D341Med (cell line): ENCODE measurements at regions not wholly inside any gene's neighbourhood (a gene's known extent, or its start where the extent isn't known, plus 50 kb on each side); places are given as distances from the start of the nearest gene placed in this dataset.

Source experiments
- DNase-seq: peaks from one replicate; pipeline ENCODE4 v3.0.0; 2012; ENCODE audit warnings: low spot score

DNA sequence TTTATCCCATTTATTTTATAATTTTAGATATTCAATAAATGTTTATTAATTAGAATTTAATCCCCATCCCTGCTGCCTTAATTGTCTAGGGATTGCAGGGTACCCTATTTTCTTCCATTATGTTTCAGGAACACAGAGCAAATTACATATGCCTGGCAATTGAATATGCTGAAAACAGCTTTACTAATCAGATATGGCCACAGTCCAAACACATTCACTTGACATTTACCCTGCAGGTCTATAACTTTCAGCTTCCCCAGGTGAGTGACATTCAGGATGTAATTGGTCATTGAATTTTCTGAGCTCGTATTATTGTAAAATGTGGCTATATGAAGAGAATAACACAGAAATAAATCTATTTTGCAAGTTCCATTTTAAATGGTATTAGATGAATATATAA is 218.7 kb upstream of the NDST4 start:
- DNase-seq: no peak

DNA sequence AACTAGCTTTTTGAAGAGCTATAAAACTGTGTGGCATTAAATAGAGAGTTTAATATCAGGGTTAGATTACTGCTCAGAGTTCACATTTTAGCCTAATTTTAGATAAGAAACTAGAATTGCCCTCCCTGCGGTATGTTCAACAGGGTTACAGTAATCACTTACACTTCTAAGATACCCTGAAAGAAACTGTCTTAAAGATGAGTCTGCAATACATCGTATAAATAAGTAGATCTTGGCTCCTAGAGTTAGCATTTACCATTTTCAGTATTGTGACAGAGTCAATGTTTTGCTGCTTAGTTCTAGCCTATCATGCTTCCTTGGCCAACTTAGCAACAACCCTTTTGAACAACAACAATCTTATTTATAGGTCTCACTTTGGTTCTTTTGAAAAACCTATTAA is 217.8 kb upstream of the NDST4 start:
- no peak for DNase-seq

DNA sequence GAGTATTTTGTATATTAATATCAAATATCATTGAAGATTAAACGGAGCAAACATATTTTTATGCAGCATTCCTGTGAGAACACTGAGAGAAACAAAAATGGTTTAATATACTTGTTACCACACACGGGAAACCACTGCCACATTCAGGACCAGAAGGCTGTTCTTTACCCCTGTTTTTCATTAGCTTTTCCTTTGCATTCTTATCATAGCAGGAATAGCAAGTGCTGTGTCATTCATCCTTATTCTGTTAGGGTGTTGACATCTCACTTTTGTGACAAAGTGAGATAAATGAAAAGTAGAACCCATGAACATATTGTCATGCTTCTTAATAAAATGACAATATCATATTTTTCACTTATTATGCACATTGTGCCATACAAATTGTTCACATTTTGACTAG is 212.4 kb upstream of the NDST4 start:
- no peak for DNase-seq

DNA sequence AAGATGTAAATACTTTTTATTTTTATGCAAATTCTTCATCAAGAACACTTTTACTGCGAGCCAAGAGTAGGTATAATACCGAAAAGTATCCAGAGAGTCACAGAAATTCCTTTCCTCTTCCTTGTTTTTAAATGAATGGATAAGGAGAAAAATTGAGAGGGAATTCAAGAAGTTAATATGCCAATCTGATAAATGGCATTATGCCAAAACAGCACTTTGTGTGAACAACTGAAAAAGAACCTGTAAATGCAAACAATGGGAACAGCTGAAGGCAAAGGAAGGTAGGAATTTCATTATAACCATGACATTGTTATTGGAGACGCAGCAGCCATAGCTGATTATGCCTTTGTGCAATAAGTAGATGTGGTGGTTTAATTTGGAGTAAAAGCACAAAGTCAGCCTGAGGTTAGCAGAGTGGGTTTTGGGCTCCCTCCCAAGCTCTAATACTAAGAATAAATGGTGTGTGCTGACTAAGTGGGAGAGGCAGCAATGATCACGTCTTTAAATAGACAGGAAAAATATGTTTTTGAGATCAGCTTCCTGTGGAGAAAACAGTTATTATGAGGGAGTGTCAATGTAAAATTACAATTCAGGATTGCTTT is 209.8 kb upstream of the NDST4 start:
- no peak for DNase-seq

DNA sequence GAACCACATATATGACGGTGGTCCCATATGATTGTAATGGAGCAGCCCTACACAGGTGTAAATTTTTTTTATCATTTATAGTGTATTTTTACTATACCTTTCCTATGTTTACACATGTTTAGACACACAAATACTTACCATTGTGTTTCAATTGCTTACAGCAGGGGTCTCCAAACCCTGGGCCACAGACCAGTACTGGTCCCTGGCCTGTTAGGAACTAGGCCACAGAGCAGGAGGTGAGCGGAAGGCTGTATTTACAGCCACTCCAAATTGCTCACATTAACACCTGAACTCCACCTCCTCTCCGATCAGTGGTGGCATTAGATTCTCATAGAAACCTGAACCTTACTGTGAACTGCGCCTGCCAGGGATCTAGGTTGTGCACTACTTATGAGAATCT is 201.8 kb upstream of the NDST4 start:
- no peak for DNase-seq

DNA sequence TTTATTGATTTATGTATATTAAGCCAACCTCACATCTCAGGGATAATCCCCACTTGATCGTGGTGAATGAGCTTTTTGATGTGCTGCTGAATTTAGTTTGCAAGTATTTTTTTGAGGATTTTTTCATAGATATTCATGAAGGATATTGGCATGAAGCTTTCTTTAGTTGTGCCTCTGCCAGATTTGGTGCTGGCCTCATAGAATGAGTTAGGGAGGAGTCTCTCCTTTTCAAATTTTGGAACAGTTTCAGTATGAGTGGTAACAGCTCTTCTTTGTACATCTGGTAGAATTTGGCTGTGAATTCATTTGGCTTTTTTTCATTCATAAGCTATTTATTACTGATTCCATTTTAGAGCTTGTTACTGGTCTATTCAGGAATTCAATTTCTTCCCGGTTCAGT is 197.2 kb upstream of the NDST4 start:
- no peak for DNase-seq

DNA sequence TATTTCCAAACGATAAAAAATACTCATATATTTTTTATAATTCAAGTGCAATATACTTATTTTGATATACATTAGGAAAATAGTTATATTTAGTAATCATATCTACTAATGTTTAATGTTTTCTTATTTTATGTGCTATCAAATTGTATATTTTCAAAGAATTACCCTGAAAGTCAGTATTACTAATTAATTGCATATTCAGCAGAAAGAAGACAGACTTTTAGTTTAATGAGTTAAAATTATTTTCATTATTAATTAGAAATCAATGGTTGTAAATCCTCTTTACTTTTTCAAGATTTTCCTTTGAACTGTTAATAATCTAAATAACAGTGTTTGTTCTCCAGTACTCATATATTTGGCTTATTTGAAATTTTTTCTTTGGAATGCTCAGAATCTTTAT is 181.3 kb upstream of the NDST4 start:
- DNase-seq: no peak

DNA sequence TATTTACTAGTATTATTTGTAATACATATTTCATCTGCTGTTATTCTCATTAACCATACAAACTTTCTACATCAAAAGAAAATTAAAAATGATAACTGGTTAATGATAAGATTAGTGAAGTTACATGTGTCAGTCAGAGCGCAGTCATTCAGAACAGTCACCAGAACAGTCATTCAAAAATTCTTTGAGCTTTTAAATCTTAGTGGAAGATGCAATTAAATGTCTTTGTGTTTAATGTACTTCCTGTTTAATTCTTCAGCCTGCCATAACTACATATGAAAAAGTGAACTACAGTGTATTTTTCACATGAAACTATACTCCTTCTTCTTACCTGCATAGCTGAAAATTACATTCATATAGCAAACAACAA is 179.7 kb upstream of the NDST4 start:
- DNase-seq: no peak

DNA sequence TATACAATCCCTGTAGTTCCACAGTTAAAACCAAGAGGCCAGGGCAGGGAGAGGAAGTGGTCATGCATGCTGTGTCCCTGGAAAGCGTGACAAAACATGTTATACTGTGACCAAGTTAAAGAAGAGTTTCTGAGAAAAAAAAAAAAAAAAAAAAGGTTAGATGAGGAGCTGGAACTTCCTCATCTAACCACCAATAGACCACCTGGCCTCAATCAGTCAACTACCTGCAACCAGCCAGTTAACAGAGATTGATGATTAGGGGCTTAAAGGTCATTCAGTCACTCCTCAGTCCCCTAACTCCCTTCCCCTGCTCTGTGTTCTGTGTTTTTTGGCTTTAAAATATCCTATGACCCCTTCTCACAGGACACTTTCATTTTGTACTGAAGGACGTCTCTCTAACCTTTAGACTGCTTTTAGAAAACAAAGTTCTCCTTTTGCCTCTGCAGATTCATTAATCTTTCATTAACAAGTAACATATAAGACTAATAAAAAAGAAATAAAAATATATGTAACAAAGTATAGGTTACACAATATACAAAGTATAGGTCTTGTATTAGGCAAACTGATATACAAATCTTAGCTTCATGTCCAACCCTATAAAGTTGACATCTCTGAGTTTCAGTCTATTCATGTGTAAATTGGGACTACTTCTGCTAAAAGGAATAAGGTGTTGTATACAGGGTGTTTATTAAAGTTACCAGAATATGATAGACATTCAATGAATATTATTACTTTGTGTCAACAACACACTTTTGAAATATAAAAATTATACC is 179.1 kb upstream of the NDST4 start:
- no peak for DNase-seq

DNA sequence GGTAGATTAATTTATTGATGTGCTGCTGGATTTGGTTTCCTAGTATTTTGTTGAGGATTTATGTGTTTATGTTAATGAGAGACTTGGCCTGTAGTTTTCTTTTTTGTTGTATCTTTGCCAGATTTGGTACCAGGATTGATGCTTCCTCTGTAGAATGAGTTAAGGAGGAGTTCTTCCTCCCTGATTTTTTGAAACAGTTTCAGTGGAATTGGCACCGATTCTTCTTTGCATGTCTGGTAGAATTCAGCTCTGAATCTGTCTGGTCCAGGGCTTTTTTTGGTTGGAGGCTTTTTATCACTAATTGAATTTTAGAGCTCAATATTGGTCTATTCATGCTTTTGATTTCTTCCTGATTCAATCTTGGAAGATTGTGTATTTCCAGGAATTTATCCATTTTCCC is 174.0 kb upstream of the NDST4 start:
- no peak for DNase-seq

DNA sequence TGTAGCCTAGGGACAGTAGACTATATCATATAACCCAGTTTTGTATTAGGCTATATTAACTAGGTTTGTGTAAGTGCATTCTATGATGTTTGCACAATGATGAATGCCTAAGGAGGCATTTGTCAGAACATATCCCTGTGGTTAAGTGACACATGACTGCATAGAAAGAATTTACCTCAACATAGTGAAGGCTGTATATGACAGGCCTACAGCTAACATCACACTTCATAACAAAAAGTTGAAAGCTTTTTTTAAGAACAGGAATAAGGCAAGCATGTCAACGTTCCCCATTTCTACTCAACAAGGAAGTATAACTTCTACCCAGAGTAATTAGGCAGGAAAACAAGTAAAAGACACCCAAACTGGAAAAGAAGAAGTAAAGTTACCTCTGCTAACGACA is 165.9 kb upstream of the NDST4 start:
- no peak for DNase-seq

DNA sequence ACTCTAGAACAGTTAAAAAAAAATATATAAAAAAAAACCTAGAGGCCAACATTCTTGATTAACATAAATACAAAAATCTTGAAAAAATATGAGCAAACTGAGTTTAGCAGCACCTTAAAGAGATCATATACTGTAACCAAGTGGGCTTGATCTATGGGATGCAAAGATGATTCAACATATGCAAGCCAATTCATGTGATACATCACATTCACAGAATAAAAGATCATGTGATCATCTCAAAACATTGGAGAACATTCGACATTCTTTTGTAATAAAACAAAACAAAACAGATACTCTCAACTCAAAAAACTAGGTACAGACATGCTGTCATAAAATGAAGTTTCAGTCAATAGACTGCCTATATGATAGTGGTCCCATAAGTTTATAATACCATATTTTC is 165.4 kb upstream of the NDST4 start:
- no peak for DNase-seq

DNA sequence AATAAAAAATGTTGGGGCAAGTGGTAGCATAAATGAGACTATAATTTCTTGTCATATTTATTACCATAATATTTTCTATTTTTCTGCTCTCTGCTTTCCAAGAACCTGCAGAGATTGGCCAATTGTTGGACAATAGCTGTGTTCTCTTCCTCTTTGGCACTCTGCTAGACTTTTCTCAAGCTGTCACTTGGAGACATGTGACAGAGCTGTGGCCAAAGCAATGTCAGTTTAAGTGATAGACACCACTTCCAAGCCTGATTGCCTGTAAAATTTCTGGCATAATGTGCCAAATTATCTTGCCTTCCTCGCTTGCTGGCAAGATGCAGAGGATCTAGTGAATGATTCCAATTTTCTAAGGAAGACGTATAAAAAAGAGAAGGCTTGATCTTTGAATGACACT is 162.2 kb upstream of the NDST4 start:
- no peak for DNase-seq

DNA sequence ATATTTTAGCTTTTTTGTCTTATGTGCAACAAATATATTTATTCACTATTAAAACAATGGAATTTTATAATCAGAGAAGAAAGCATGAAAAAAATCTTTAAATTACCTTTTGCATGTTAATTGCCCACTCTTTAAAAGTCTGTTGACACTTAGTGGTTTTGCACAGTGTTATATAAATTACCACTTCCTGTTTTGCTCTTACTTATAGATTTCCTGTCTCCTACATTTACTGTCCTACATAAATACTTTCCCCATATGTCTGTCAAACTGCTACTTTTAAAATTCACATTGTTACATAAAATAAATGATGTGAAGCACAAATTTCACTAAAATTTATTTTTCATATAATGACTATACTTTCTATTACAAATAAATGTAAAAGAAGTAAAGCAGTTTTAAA is 161.1 kb upstream of the NDST4 start:
- no peak for DNase-seq

DNA sequence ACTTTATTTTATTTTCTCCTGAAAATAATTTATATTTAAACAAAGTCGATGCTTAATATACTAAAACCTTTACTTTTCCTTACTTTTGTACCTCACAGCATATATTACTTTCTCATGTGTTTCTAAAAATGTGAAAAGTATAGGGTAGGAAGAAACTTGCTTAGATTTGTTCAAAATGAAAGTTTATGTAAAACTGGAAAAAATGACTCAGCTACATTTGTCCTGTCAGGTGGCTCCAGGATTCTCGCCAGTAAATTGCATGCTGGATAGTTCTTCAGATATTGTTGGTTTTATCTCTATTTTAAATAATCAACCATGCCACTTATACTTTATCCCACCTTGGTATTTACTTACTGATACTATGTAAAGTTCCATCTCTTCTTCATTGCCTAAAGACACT is 159.2 kb upstream of the NDST4 start:
- DNase-seq: no peak

DNA sequence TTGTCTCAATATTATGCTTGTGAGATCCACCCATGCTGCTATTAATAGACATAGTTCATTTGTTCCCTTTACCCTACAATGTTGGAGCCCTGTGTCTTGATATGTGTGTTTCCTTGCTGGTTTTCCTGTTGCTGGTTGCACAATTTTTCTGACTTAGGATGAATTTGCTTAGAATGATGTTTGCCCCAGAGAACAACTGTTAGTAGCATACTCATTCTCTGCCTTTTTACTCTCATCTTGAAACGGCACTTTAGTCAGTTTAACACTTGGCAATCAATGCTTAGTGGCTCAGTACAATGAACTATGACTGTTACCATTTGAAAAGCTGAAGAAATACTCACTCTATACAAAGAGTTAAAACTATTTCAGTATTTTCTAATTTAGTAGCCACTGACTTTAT is 158.8 kb upstream of the NDST4 start:
- DNase-seq: no peak

DNA sequence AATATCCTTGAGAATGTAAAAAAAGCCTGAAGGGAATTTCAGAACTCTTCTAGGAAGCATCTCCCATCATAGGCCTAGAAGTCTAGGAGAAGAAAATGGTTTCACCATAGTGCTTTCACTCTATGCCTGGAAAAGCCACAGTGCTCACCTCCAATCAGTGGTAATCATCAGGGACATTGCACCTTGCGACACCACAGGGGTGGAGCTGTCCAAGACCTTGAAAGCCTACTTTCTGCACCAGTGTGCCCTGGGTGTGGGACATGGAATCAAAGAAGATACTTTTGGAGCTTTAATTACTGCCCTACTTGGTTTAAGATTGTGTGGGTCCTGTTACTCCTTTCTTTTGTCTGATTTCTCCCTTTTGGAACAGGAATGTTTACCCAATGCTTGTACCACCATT is 146.8 kb upstream of the NDST4 start:
- DNase-seq: no peak

DNA sequence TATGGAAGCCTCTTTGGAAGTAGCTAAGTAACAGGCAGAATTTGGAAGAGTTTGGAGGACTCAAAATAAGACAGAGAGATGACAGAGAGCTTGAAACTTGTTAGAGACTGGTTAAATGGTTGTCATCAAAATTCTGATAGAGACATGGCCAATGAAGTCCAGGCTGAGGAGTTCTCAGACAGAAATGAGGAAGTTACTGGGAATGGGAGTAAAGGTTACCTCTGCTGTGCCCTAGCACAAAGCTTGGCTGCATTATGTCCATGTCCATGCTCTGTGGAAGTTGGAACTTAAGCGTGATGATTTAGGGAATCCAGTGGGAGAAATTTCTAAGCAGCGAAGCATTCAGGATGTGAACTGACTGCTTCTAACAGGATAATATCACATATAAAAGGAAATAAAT is 146.2 kb upstream of the NDST4 start:
- DNase-seq: no peak

DNA sequence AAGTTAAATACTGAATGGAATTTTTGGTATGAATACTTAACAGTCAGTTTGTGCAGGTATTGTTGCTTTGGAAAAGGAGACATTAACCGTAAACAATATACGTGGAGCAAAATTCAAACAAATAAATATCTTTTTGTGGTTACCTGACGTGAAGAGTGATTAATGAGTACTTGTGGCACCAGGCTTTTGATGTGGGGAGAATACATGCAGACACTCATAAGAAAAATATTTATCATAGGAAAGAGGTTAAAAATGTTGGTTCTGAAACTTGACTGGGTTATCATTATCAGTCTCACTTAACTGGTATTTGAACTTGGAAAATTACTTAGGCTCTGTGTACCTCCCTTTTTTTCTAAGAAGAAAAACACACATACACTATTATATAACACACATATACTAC is 136.4 kb upstream of the NDST4 start:
- DNase-seq: no peak

DNA sequence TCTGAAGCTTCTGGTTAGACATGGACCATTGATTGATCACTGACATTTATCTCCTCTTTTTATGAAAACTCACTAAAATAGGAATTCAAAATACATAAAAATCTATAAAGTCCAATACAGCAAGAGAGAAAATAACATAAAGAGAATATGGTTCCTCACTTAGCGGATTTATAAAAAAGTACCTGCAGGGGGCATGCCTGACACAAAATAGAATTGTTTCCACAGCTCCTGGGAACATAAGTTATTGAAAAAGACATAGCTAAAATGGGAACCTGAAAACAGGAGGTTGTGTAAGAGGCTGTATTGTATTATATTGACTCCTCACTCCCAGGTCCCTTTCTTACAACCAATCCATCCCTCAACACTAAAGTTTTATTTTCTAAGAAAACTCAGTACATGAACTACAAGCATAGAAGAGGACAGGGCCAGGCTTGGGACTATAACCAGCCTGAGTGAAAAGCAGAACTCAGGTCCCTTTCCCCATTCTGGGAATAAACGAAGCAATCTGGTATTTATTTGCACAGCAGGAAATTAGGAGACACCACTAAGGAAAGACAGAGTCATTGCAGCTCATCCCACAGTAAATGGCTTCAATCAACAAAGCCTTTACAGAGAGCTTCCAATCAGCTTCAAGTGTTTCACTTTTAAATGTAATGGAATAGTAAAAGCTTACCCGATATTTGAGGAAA is 121.1 kb upstream of the NDST4 start:
- peak; percentile 24 for DNase-seq

DNA sequence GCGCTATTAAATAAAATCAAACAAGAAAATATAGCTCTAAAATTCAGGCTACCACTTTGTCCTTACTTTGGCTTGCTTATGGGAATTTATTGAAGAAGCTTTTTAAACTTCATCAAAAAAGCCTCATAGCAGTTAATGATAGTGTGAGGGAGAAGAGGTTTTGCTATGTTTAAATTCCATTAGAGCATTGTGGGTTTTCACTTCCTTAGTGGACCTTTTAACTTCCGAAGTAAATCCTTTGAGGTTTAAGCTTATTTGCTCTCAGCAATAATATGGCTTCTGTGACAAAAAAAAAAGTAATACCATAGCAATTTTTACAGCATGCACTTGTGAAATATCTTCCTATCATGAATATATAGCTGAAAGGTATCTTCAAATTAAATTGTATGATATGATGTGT is 120.2 kb upstream of the NDST4 start:
- DNase-seq: no peak

DNA sequence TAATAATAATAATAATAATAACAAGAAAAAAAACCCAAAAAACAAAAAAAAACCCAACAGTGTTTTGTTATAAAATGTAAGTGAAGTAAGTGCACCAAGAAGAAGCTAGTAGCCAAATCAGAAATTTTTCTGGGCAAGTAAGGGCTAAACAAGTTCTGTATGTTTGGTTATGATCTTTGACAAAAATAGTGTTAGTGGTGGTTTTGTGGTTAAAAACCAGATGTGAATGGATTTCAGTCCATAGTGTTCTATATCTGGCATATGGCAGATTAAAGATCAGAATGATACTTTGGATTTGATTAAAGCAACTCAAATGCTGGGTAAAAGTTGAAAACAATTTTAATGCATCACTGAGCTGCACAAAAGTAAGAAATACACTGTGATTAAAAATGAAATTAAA is 116.5 kb upstream of the NDST4 start:
- DNase-seq: no peak

DNA sequence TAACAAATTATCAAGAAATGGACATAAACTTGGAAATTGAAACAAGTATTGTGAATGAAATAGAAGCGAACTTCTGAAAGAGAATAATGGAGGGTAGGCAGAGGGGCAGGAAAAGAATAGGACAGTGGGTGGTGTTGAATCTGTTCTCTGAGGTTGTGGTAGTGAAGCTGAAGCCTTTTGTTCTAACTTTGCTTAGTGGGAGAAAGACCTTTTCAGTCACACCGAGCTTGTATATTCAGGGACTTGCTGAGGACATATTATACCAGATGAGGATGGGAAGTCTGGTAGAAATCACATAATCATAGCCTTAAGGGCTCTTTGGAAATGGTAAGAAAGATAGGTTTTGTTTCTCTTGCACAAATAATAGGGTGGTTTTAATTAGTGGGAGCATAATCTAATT is 115.4 kb upstream of the NDST4 start:
- DNase-seq: no peak

DNA sequence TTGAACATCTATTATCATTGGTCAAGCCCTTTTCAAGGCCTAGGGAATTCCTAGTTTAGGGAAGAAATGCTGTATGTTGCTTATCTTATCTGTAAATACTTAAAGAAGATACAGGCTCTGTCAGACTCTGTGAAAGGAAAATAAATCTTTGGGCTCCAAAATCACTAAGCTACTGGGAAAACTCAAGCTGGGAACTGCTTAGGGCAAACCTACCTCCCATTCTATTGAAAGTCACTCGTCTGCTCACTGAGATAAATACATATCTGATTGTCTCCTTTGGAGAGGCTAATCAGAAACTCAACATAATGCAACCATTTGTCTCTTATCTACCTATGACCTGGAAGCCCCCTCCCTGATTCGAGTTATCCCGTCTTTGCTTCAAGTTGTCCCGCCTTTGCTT is 108.6 kb upstream of the NDST4 start:
- no peak for DNase-seq
